IPS-18a (cell line): ENCODE measurements at regions not wholly inside any gene's neighbourhood (a gene's known extent, or its start where the extent isn't known, plus 50 kb on each side); places are given as distances from the start of the nearest gene placed in this dataset.
"Not testable (repeated sequence)": the region's sequence is repeated elsewhere in the genome, so short reads cannot be mapped to it uniquely, and the experiment has no call there.

Experiments
- H3K27ac ChIP-seq: one replicate; pipeline ENCODE4 v1.5.1; 2013; ENCODE audit warnings: low read length
- H3K27me3 ChIP-seq: one replicate; pipeline ENCODE4 v1.6.1; 2013; ENCODE audit warnings: mild to moderate bottlenecking, low read length; ENCODE audit not compliant: control insufficient read depth, insufficient read depth
- H3K36me3 ChIP-seq: one replicate; pipeline ENCODE4 v1.6.1; 2013; ENCODE audit warnings: low read depth, low read length; ENCODE audit not compliant: control insufficient read depth
- H3K4me1 ChIP-seq: one replicate; pipeline ENCODE4 v1.6.1; 2013; ENCODE audit warnings: low read depth, low read length; ENCODE audit not compliant: control insufficient read depth
- H3K4me3 ChIP-seq: one replicate; pipeline ENCODE4 v1.5.1; 2013; ENCODE audit warnings: low read length
- H3K9ac ChIP-seq: one replicate; pipeline ENCODE4 v1.6.1; 2013; ENCODE audit warnings: mild to moderate bottlenecking, low read length, moderate library complexity
- H3K9me3 ChIP-seq: one replicate; pipeline ENCODE4 v1.6.1; 2013; ENCODE audit warnings: low read depth, low read length; ENCODE audit not compliant: control insufficient read depth

- H3K36me3 ChIP-seq, H3K9ac ChIP-seq, H3K4me1 ChIP-seq, H3K4me3 ChIP-seq, H3K27ac ChIP-seq, H3K27me3 ChIP-seq, H3K9me3 ChIP-seq: not testable (repeated sequence)
Observed at GRCh38 chr16:5151409-5151808, 53.8 kb upstream of the EEF2KMT start.
